NCI-H1694 (cell line): ENCODE measurements at regions not wholly inside any gene's neighbourhood (a gene's known extent, or its start where the extent isn't known, plus 50 kb on each side); places are given as distances from the start of the nearest gene placed in this dataset.
A peak's percentile ranks its signal among the peaks of the same experiment; 100 is the strongest.
"Not testable (repeated sequence)": the region's sequence is repeated elsewhere in the genome, so short reads cannot be mapped to it uniquely, and the experiment has no call there.

ENCODE experiments used
- DNase-seq: peaks from one replicate; lab custom pipeline; 2025; lab: John Stamatoyannopoulos, UW

GRCh38 chr3:4222574-4223175, 80.5 kb upstream of the SETMAR start:
- no peak for DNase-seq

GRCh38 chr3:4223777-4224176, 79.4 kb upstream of the SETMAR start:
- DNase-seq = no peak

GRCh38 chr3:4224331-4224730, 78.8 kb upstream of the SETMAR start:
- no peak for DNase-seq

- no peak for DNase-seq
Observed at GRCh38 chr3:4225005-4225471, 78.1 kb upstream of the SETMAR start.

- DNase-seq = peak; percentile 75
Observed at GRCh38 chr3:4228295-4228694, 74.9 kb upstream of the SETMAR start.

GRCh38 chr3:4231041-4231440, 72.1 kb upstream of the SETMAR start:
- no peak for DNase-seq

- no peak for DNase-seq
Observed at GRCh38 chr3:4232798-4233197, 70.4 kb upstream of the SETMAR start.

- no peak for DNase-seq
Observed at GRCh38 chr3:4233488-4233887, 69.7 kb upstream of the SETMAR start.

- no peak for DNase-seq
Observed at GRCh38 chr3:4234889-4235288, 68.3 kb upstream of the SETMAR start.

- no peak for DNase-seq
Observed at GRCh38 chr3:4235690-4236089, 67.5 kb upstream of the SETMAR start.

- DNase-seq = no peak
Observed at GRCh38 chr3:4241595-4242170, 61.5 kb upstream of the SETMAR start.

GRCh38 chr3:4245671-4246070, 57.5 kb upstream of the SETMAR start:
- DNase-seq = no peak

GRCh38 chr3:4247391-4247790, 55.8 kb upstream of the SETMAR start:
- DNase-seq = no peak

- no peak for DNase-seq
Observed at GRCh38 chr3:4250064-4250463, 53.1 kb upstream of the SETMAR start.

GRCh38 chr3:4251412-4251811, 51.8 kb upstream of the SETMAR start:
- DNase-seq = no peak

GRCh38 chr3:4253072-4253832, 49.9 kb upstream of the SETMAR start:
- not testable (repeated sequence) for DNase-seq
